Right hindlimb (tissue), 1 donor: ENCODE measurements at regions not wholly inside any gene's neighbourhood (a gene's known extent, or its start where the extent isn't known, plus 50 kb on each side); places are given as distances from the start of the nearest gene placed in this dataset.
"Not testable (repeated sequence)": the region's sequence is repeated elsewhere in the genome, so short reads cannot be mapped to it uniquely, and the experiment has no call there.

Source experiments
- DNase-seq: peaks from one replicate; pipeline ENCODE4 v3.0.0-alpha.2; 2018

DNA sequence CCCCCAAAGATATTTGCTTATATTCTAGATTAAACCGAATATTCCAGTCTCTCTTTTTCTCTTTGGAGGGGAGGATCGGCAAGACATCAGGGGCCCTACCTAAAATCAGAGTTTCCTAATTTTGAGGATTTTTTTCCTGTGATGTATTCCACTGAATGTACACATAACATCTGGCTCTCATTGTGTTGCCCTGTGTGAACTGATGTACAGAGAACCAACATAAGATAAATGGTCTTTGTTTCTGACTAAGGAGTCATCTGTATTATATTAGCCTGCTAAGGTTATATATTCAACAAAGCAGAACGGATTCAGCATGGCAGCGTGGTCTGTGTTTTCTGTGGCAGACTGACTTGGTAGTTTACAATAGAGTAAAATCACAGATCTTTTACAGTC is 114.8 kb upstream of the NCAM2 start:
- DNase-seq, result no peak

- DNase-seq, result no peak
Measured at GRCh38 chr21:20902511-20902910, 95.7 kb upstream of the NCAM2 start.

DNA sequence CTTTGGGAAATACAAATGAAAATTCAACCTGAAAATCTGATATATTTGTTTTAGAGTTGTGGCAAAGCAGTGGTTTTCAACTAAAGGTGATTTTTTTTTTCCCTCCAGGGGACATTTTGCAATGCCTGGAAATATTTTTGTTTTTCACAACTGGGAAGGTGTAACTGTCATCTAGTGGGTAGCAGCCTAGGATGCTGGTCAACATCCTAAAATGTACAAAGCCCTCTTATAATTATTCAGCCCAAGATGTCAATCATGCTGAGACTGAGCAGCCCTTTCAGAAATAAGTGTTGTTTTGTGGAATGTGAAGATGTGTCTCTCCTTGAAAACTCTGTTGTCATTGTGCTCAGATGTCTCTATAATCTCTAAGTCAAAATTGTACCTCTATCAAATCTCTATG is 95.2 kb upstream of the NCAM2 start:
- DNase-seq, result no peak

- not testable (repeated sequence) for DNase-seq
Measured at GRCh38 chr21:20927555-20927954, 70.7 kb upstream of the NCAM2 start.

DNA sequence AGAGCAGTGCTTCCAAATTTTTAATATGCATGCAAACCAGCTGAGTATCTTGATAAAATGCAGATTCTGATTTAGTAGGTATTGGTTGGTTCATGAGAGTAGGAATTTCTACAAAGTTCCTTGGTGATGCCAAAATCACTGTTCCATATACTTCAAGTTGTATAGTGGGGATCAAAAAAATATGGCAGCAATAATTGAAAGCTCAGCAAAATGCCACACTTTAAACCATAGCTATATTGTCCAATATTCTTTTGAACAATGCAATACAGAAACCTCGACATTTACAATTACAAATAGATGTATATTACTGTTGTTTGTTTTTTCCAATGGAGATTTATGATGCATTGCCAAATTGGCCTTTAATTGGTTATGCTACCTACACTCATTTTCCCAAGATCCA is 55.7 kb upstream of the NCAM2 start:
- no peak for DNase-seq

- DNase-seq, result peak; percentile 19
Measured at GRCh38 chr21:20943561-20943997, 54.6 kb upstream of the NCAM2 start.

GRCh38 chr21:20944139-20944538 is 54.1 kb upstream of the NCAM2 start:
- no peak for DNase-seq

GRCh38 chr21:20946701-20947100 is 51.5 kb upstream of the NCAM2 start:
- DNase-seq, result no peak
